SK-N-MC (cell line): ENCODE measurements at regions not wholly inside any gene's neighbourhood (a gene's known extent, or its start where the extent isn't known, plus 50 kb on each side); places are given as distances from the start of the nearest gene placed in this dataset.

Experiments
- EZH2 ChIP-seq: fragments of 200-600 bp; sonication (generic); IDR thresholded peaks from one replicate; pipeline ENCODE4 v1.6.1; 2017; ENCODE audit warnings: antibody characterized with exemption
- POLR2AphosphoS5 ChIP-seq: IDR thresholded peaks from 2 replicates; pipeline ENCODE4 v1.6.1; 2012; ENCODE audit warnings: mild to moderate bottlenecking, low read depth, low read length, borderline replicate concordance

DNA sequence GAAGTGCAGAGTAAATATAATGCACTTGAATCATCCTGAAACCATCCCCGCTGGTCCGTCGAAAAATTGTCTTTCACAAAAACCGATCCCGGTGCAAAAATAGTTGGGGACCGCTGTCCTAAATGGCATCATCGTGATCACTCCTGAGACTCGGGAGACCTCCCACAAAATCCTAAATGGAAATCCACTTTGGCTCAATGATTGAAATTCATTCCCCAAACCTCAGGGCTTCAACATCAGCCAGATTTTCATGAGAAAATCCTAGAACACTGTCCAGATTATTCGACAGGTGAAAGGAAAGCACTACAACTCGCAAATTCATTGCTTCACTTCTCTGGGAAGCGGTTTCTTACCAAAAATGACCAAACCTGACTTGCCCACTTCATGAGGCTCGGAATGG lies 335.3 kb upstream of the ZNF507 start:
- TF ChIP-seq EZH2 (no peak), POLR2AphosphoS5 (no peak)
